Endothelial cell of umbilical vein (primary cell): ENCODE measurements at regions not wholly inside any gene's neighbourhood (a gene's known extent, or its start where the extent isn't known, plus 50 kb on each side); places are given as distances from the start of the nearest gene placed in this dataset.

Experiments
- BruUV-seq: library from RNA; stranded (reverse); fragments of 400-500 nt; replicated peaks from 2 replicates; lab custom pipeline; 2021; lab: Mats Ljungman, UMichigan
- CTCF ChIA-PET: fragments of 300-600, 350-600 bp; sonication (Branson Sonifier 250); formaldehyde crosslinking; loops from one replicate; lab custom pipeline; 2021; ENCODE audit warnings: antibody characterized with exemption, inconsistent platforms; lab: Charles Lee
- POLR2A ChIA-PET: fragments of 300-600, 350-600 bp; sonication (Branson Sonifier 250); formaldehyde crosslinking; loops from one replicate; lab custom pipeline; 2021; ENCODE audit warnings: antibody characterized with exemption, inconsistent platforms; lab: Charles Lee
- DNase-seq: peaks from one replicate; pipeline ENCODE4 v3.0.0-alpha.2; 2011; ENCODE audit warnings: low read depth, low spot score
- FAIRE-seq: peaks from 2 replicates; lab custom pipeline; 2011; peaks lifted over from hg19 to GRCh38; lab: Jason Lieb, UNC
- H2AFZ ChIP-seq: 2 replicates; pipeline ENCODE4 v1.6.0; 2012; ENCODE audit warnings: low read depth, low read length, control low read depth, inconsistent platforms
- H3K27ac ChIP-seq: 2 replicates; pipeline ENCODE4 v1.5.1; 2011; ENCODE audit warnings: low read depth, mild to moderate bottlenecking, control low read depth, low read length, moderate library complexity; ENCODE audit not compliant: insufficient read depth
- H3K27me3 ChIP-seq, 2 experiments: 2 replicates each; pipeline versions ENCODE4 v1.6.0 to v1.6.1; 2011; ENCODE audit warnings: low read length in 2 of 2, mixed read lengths in 1 of 2; ENCODE audit not compliant: control insufficient read depth in 2 of 2, insufficient read depth in 2 of 2
- H3K36me3 ChIP-seq, 2 experiments: 2 replicates in 1 of 2; 3 replicates in 1 of 2; pipeline ENCODE4 v1.5.1; 2011; ENCODE audit warnings: low read length in 2 of 2, mild to moderate bottlenecking in 1 of 2, moderate library complexity in 1 of 2; ENCODE audit not compliant: control insufficient read depth in 2 of 2, insufficient read depth in 2 of 2; ENCODE audit errors: extremely low read depth in 1 of 2
- H3K4me1 ChIP-seq: 3 replicates; pipeline ENCODE4 v1.5.1; 2011; ENCODE audit warnings: mild to moderate bottlenecking, low read length; ENCODE audit not compliant: control insufficient read depth, insufficient read depth; ENCODE audit errors: extremely low read depth
- H3K4me2 ChIP-seq: 2 replicates; pipeline ENCODE4 v1.6.1; 2011; ENCODE audit warnings: low read length, control low read depth, mixed read lengths; ENCODE audit not compliant: insufficient read depth
- H3K4me3 ChIP-seq, 3 experiments: fragments of 200-600 bp in 1 of 3; sonication (generic), shearing (Covaris generic) in 1 of 3; replicated peaks in 1 of 3; 2 replicates each; pipeline ENCODE4 v1.5.1; 2011 to 2016; ENCODE audit warnings: control low read depth in 3 of 3, low read length in 3 of 3, mild to moderate bottlenecking in 2 of 3, inconsistent platforms in 1 of 3, low read depth in 1 of 3, moderate library complexity in 1 of 3; ENCODE audit not compliant: insufficient read depth in 1 of 3
- H3K79me2 ChIP-seq: 2 replicates; pipeline ENCODE4 v1.6.0; 2012; ENCODE audit warnings: low read length, inconsistent platforms; ENCODE audit not compliant: control insufficient read depth, insufficient read depth
- H3K9ac ChIP-seq: replicated peaks from 2 replicates; pipeline ENCODE3; 2011; ENCODE audit warnings: low read length, control low read depth; ENCODE audit not compliant: insufficient read depth; ENCODE audit errors: extremely low read depth
- H3K9me1 ChIP-seq: replicated peaks from 3 replicates; pipeline ENCODE4 v1.6.0; 2011; ENCODE audit warnings: mild to moderate bottlenecking, low read length; ENCODE audit not compliant: control insufficient read depth, insufficient read depth; ENCODE audit errors: extremely low read depth
- H3K9me3 ChIP-seq: replicated peaks from 2 replicates; pipeline ENCODE4 v1.5.1; 2012; ENCODE audit warnings: low read length, inconsistent platforms; ENCODE audit not compliant: control insufficient read depth, insufficient read depth
- H4K20me1 ChIP-seq: replicated peaks from 2 replicates; pipeline ENCODE3; 2011; ENCODE audit warnings: mild to moderate bottlenecking, low read length; ENCODE audit not compliant: control insufficient read depth, insufficient read depth; ENCODE audit errors: extremely low read depth
- CTCF ChIP-seq, 2 donors: IDR thresholded peaks; 1 replicate in 1 of 2; 2 replicates in 1 of 2; pipeline ENCODE4 v1.5.1; 2011; ENCODE audit warnings: low read length in 2 of 2, mild to moderate bottlenecking in 2 of 2, moderate library complexity in 2 of 2, control low read depth in 1 of 2, inconsistent platforms in 1 of 2, low read depth in 1 of 2; ENCODE audit not compliant: insufficient read depth in 1 of 2; ENCODE audit errors: extremely low read depth in 1 of 2
- EZH2 ChIP-seq: IDR thresholded peaks from 2 replicates; pipeline ENCODE4 v1.6.1; 2012; ENCODE audit warnings: borderline replicate concordance, low read depth, mild to moderate bottlenecking, moderate library complexity, low read length, inconsistent platforms; ENCODE audit not compliant: severe bottlenecking
- FOS ChIP-seq: IDR thresholded peaks from 2 replicates; pipeline ENCODE4 v1.6.1; 2011; ENCODE audit warnings: mild to moderate bottlenecking, low read length, moderate library complexity, borderline replicate concordance; ENCODE audit not compliant: insufficient read depth
- GATA2 ChIP-seq: IDR thresholded peaks from 2 replicates; pipeline ENCODE4 v1.7.0; 2011; ENCODE audit warnings: low read depth, mild to moderate bottlenecking, moderate library complexity, mixed read lengths, low read length; ENCODE audit not compliant: insufficient read length, insufficient read depth
- JUN ChIP-seq: IDR thresholded peaks from 2 replicates; pipeline ENCODE4 v1.6.1; 2011; ENCODE audit warnings: borderline replicate concordance, low read depth; ENCODE audit not compliant: insufficient read length, insufficient read depth
- MAX ChIP-seq: IDR thresholded peaks from 2 replicates; pipeline ENCODE4 v1.6.1; 2011; ENCODE audit not compliant: insufficient read depth, insufficient read length
- MYC ChIP-seq: IDR thresholded peaks from one replicate; pipeline ENCODE4 v1.6.1; 2011; ENCODE audit warnings: mild to moderate bottlenecking, low read depth, low read length
- POLR2A ChIP-seq: IDR thresholded peaks from 2 replicates; pipeline ENCODE4 v1.6.1; 2012; ENCODE audit warnings: low read depth, mild to moderate bottlenecking, control low read depth, low read length
- POLR2AphosphoS5 ChIP-seq: IDR thresholded peaks from 2 replicates; pipeline ENCODE4 v1.6.1; 2012; ENCODE audit warnings: low read depth, mild to moderate bottlenecking, control low read depth, low read length, moderate library complexity; ENCODE audit not compliant: insufficient read depth
- dilution Hi-C: fragments of 300-500 bp; cut with MboI; formaldehyde crosslinking; loops from one replicate; pipeline ENCODE4 v1.15.0; 2019; ENCODE audit warnings: low sequenced_read_pairs; ENCODE audit not compliant: extremely low pct_ligation_motif_present
- intact Hi-C: fragments of 100-400 bp; cut with micrococcal nuclease; formaldehyde crosslinking; loops from one replicate; pipeline ENCODE4 v1.10.0; 2022

DNA sequence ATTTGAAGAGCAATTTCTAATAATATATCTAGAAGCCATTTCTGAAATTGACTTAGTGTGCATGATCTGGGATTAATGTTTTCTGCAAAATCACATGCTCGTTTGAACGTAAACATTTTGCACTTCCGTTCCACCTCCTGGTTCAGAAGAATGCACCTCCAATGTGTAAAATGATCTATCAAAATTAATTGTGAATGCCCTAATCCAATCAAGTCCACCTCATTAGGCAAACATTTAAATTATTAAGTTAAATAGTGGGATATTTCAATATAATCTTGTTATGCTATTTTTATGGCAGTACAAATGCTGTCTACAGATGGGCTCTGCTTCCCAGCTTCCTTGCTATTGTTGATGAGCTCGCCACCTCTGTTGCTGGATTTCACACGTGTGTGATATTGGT is 542.5 kb downstream of the INSC start:
- dilution Hi-C loops (no loop called here), intact Hi-C loops (no loop called here)
- Histone ChIP-seq H3K79me2 (no peaks in the 10 kb centered on the region), H3K4me1 (no peaks in the 10 kb centered on the region), H3K9ac (no peak overlapping the region), H3K9me3 (no peaks in the 10 kb centered on the region), H3K4me2 (no peak overlapping the region), H3K27me3 (no peaks in the 10 kb centered on the region), H3K4me3 (no peak overlapping the region), H2AFZ (no peak overlapping the region), H4K20me1 (no peaks in the 10 kb centered on the region), H3K9me1 (no peaks in the 10 kb centered on the region), H3K36me3 (no peaks in the 10 kb centered on the region), H3K27ac (no peak overlapping the region)
- POLR2A ChIA-PET = no interaction called here
- FAIRE-seq (no peak), DNase-seq (no peak)
- no TSS peak for BruUV-seq
- TF ChIP-seq GATA2 (no peak), MAX (no peak), JUN (no peak), FOS (no peak), POLR2AphosphoS5 (no peak), CTCF (IDR thresholded peaks at IDR 0.05; ENCODE audit: extremely low read depth in 1 of 2, insufficient read depth in 1 of 2, low read depth in 1 of 2, low read length in 2 of 2) (no peak), MYC (no peak), EZH2 (no peak), POLR2A (no peak)
- CTCF ChIA-PET = no interaction called here
